CD4-positive, alpha-beta T cell (primary cell): ENCODE measurements at regions not wholly inside any gene's neighbourhood (a gene's known extent, or its start where the extent isn't known, plus 50 kb on each side); places are given as distances from the start of the nearest gene placed in this dataset.

Source experiments
- ATAC-seq: fragments of 200-7000 bp; cut with Tn5 transposase; one replicate; pipeline ENCODE4 v1.10.0; 2022; ENCODE audit warnings: mild to moderate bottlenecking; ENCODE audit not compliant: poor library complexity
- CTCF ChIA-PET: fragments of 350-600 bp; sonication (Branson Sonifier 250); formaldehyde crosslinking; loops from one replicate; lab custom pipeline; 2021; ENCODE audit warnings: antibody characterized with exemption, inconsistent platforms; lab: Charles Lee
- POLR2A ChIA-PET: fragments of 350-600 bp; sonication (Branson Sonifier 250); formaldehyde crosslinking; loops from one replicate; lab custom pipeline; 2021; ENCODE audit warnings: antibody characterized with exemption, inconsistent platforms; lab: Charles Lee
- DNase-seq, 14 experiments: peaks; one replicate each; pipeline ENCODE4 v3.0.0-alpha.2; 2013 to 2020; ENCODE audit warnings: mixed read lengths in 2 of 14
- H3K27ac ChIP-seq, 2 donors: one replicate each; pipeline versions ENCODE4 v1.5.1 to v1.7.0; 2013; ENCODE audit warnings: low read length in 2 of 2, low read depth in 1 of 2, mild to moderate bottlenecking in 1 of 2
- H3K27me3 ChIP-seq, 2 experiments: 1 replicate in 1 of 2; 2 replicates in 1 of 2; pipeline versions ENCODE4 v1.6.1 to v1.7.0; 2013; ENCODE audit warnings: low read length in 2 of 2, control low read depth in 1 of 2, mild to moderate bottlenecking in 1 of 2, moderate library complexity in 1 of 2; ENCODE audit not compliant: insufficient read depth in 2 of 2, control insufficient read depth in 1 of 2
- H3K36me3 ChIP-seq: one replicate; pipeline ENCODE4 v1.6.1; 2013; ENCODE audit warnings: low read length, control low read depth; ENCODE audit not compliant: insufficient read depth
- H3K4me1 ChIP-seq: one replicate; pipeline ENCODE4 v1.6.1; 2013; ENCODE audit warnings: low read length, control low read depth; ENCODE audit not compliant: insufficient read depth
- H3K4me3 ChIP-seq: one replicate; pipeline ENCODE4 v1.5.1; 2013; ENCODE audit warnings: mild to moderate bottlenecking, low read length, moderate library complexity
- H3K9me3 ChIP-seq, 2 experiments: 1 replicate in 1 of 2; 2 replicates in 1 of 2; pipeline versions ENCODE4 v1.6.1 to v1.7.0; 2013; ENCODE audit warnings: low read length in 2 of 2, mild to moderate bottlenecking in 2 of 2, control low read depth in 1 of 2, moderate library complexity in 1 of 2; ENCODE audit not compliant: control insufficient read depth in 1 of 2, insufficient read depth in 1 of 2
- H3K27ac Mint-ChIP-seq: one replicate; pipeline ENCODE4 v1.8.0; 2020; ENCODE audit warnings: mixed read lengths
- H3K27me3 Mint-ChIP-seq: one replicate; pipeline ENCODE4 v1.8.0; 2021; ENCODE audit warnings: mixed read lengths
- H3K36me3 Mint-ChIP-seq: one replicate; pipeline ENCODE4 v1.8.0; 2021; ENCODE audit warnings: low read depth, mixed read lengths
- H3K4me1 Mint-ChIP-seq: one replicate; pipeline ENCODE4 v1.8.0; 2021; ENCODE audit warnings: low read depth, mixed read lengths
- H3K4me3 Mint-ChIP-seq: one replicate; pipeline ENCODE4 v1.8.0; 2020; ENCODE audit warnings: mild to moderate bottlenecking, mixed read lengths
- H3K9me3 Mint-ChIP-seq: one replicate; pipeline ENCODE4 v1.8.0; 2020; ENCODE audit warnings: mixed read lengths
- CTCF ChIP-seq: fragments of 200-600 bp; IDR thresholded peaks from one replicate; pipeline ENCODE4 v1.8.0; 2022; ENCODE audit warnings: antibody characterized with exemption, mild to moderate bottlenecking
- intact Hi-C, 2 experiments: fragments of 100-400 bp; cut with DNase I in 1 of 2; cut with micrococcal nuclease in 1 of 2; formaldehyde crosslinking; loops; one replicate each; pipeline versions ENCODE4 v1.15.1 to v1.9.0; 2023 to 2025; cut with DNase I, micrococcal nuclease

- Mint-ChIP-seq H3K27ac (no peak overlapping the region), H3K4me1 (peaks cover 6% of the 10 kb centered on the region), H3K36me3 (no peaks in the 10 kb centered on the region), H3K9me3 (no peaks in the 10 kb centered on the region), H3K27me3 (no peaks in the 10 kb centered on the region), H3K4me3 (no peak overlapping the region)
- intact Hi-C loops = no loop called here
- ATAC-seq (no peak), DNase-seq (no peak)
- no peaks in the 10 kb centered on the region for H3K9me3 ChIP-seq
- TF ChIP-seq CTCF = no peak
- no peaks in the 10 kb centered on the region for H3K36me3 ChIP-seq
- no peak overlapping the region for H3K27ac ChIP-seq
- H3K27me3 ChIP-seq = no peaks in the 10 kb centered on the region
- no peak overlapping the region for H3K4me3 ChIP-seq
- ChIA-PET POLR2A (no interaction called here), CTCF (no interaction called here)
- H3K4me1 ChIP-seq = peaks cover 3% of the 10 kb centered on the region
Observed at GRCh38 chr14:100419856-100420255, 96.7 kb downstream of the SLC25A47 start.

DNA sequence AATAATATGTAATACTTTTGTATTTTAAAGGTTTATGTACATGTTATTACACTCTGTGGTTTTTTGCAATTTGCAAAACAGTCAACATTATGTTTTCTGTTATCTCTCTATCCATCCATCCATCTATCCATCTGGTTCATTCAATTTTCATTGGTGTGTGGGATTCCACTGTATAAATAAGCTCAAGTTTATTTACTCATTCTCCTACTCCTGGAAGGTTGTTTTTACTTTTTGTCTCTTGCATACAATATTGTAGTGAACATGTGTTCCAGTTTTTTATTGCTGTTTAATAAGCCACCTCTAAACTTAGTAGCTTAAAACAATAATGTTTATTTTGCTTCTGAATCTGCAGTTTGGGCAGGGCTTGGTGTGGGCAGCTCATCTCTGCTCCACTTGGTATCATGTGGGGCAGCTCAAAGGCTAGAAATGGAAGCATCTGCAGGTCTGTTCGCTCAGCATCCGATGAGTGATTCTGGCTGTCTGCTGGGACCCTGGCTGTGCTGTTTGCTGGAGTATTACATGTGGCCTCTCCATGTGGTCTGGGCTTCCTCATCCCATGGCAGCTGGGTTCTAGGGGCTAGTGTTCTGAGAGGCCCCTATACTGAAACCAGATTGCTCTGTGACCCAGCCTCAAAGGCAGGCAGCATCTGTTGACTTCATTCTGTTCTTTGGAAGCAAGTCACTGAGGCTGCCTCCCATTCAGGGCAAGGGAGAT lies 98.8 kb downstream of the SLC25A47 start:
- Histone ChIP-seq H3K9me3 (no peaks in the 10 kb centered on the region), H3K4me1 (peaks cover 9% of the 10 kb centered on the region), H3K27me3 (no peaks in the 10 kb centered on the region), H3K36me3 (no peaks in the 10 kb centered on the region), H3K4me3 (no peak overlapping the region), H3K27ac (no peak overlapping the region)
- no peaks in the 10 kb centered on the region for H3K27me3 Mint-ChIP-seq
- H3K36me3 Mint-ChIP-seq = no peaks in the 10 kb centered on the region
- ChIA-PET CTCF (interaction anchor here (0.6 to 1.2 kb wide), 3 partner anchors 36 to 155 kb away, joined by 3 read pairs; no protein-coding TSS in a partner anchor), POLR2A (no interaction called here)
- H3K9me3 Mint-ChIP-seq = no peaks in the 10 kb centered on the region
- intact Hi-C loops = no loop called here
- H3K4me1 Mint-ChIP-seq = peaks cover 9% of the 10 kb centered on the region
- no peak overlapping the region for H3K4me3 Mint-ChIP-seq
- ATAC-seq (no peak), DNase-seq (no peak)
- no peak for TF ChIP-seq CTCF
- H3K27ac Mint-ChIP-seq = no peak overlapping the region

GRCh38 chr14:100422556-100423316 lies 99.6 kb downstream of the SLC25A47 start:
- H3K27ac ChIP-seq = no peak overlapping the region
- no peaks in the 10 kb centered on the region for H3K9me3 Mint-ChIP-seq
- no peaks in the 10 kb centered on the region for H3K9me3 ChIP-seq
- no peak overlapping the region for H3K4me3 Mint-ChIP-seq
- intact Hi-C loops = no loop called here
- peaks cover 9% of the 10 kb centered on the region for H3K4me1 ChIP-seq
- no peaks in the 10 kb centered on the region for H3K36me3 Mint-ChIP-seq
- no peak overlapping the region for H3K27ac Mint-ChIP-seq
- no peak for TF ChIP-seq CTCF
- no peak overlapping the region for H3K4me3 ChIP-seq
- POLR2A ChIA-PET = no interaction called here
- no peaks in the 10 kb centered on the region for H3K36me3 ChIP-seq
- ATAC-seq (no peak), DNase-seq (no peak)
- H3K4me1 Mint-ChIP-seq = peaks cover 9% of the 10 kb centered on the region
- CTCF ChIA-PET = no interaction called here
- no peaks in the 10 kb centered on the region for H3K27me3 Mint-ChIP-seq
- no peaks in the 10 kb centered on the region for H3K27me3 ChIP-seq
